ENCODE measurements at regions not wholly inside any gene's neighbourhood (a gene's known extent, or its start where the extent isn't known, plus 50 kb on each side); places are given as distances from the start of the nearest gene placed in this dataset.

- Histone ChIP-seq H3K27me3 (ENCODE audit: control insufficient read depth, insufficient read depth, low read length) (no peaks in the 10 kb centered on the region), H3K36me3 (ENCODE audit: control insufficient read depth, insufficient read depth, low read length) (no peaks in the 10 kb centered on the region), H3K9me3 (ENCODE audit: control insufficient read depth, low read length) (no peaks in the 10 kb centered on the region), H3K9ac (no peak overlapping the region), H3K4me2 (ENCODE audit: low read length) (no peak overlapping the region), H3K4me3 (ENCODE audit: low read depth, low read length) (no peak overlapping the region), H3K79me2 (no peaks in the 10 kb centered on the region), H3K27ac (no peak overlapping the region), H2AFZ (no peak overlapping the region), H3K4me1 (no peaks in the 10 kb centered on the region)
- no peak for TF ChIP-seq CTCF (IDR thresholded peaks at IDR 0.05)
Measured at GRCh38 chr18:43789234-43790000, 512.1 kb upstream of the SYT4 start.

- no peak overlapping the region for H3K4me3 ChIP-seq (ENCODE audit: low read depth, low read length)
- H3K4me1 ChIP-seq, result no peaks in the 10 kb centered on the region
- TF ChIP-seq CTCF (IDR thresholded peaks at IDR 0.05), result no peak
- no peaks in the 10 kb centered on the region for H3K9me3 ChIP-seq (ENCODE audit: control insufficient read depth, low read length)
- H3K4me2 ChIP-seq (ENCODE audit: low read length), result no peak overlapping the region
- no peak overlapping the region for H2AFZ ChIP-seq
- no peaks in the 10 kb centered on the region for H3K27me3 ChIP-seq (ENCODE audit: control insufficient read depth, insufficient read depth, low read length)
- no peaks in the 10 kb centered on the region for H3K79me2 ChIP-seq
- no peak overlapping the region for H3K27ac ChIP-seq
- H3K36me3 ChIP-seq (ENCODE audit: control insufficient read depth, insufficient read depth, low read length), result no peaks in the 10 kb centered on the region
- no peak overlapping the region for H3K9ac ChIP-seq
Measured at GRCh38 chr18:43793910-43794309, 516.6 kb upstream of the SYT4 start.

GRCh38 chr18:43794363-43794762, 517.1 kb upstream of the SYT4 start:
- Histone ChIP-seq H3K79me2 (no peaks in the 10 kb centered on the region), H3K4me3 (ENCODE audit: low read depth, low read length) (no peak overlapping the region), H3K27me3 (ENCODE audit: control insufficient read depth, insufficient read depth, low read length) (no peaks in the 10 kb centered on the region), H3K4me2 (ENCODE audit: low read length) (no peak overlapping the region), H3K9me3 (ENCODE audit: control insufficient read depth, low read length) (no peaks in the 10 kb centered on the region), H3K36me3 (ENCODE audit: control insufficient read depth, insufficient read depth, low read length) (no peaks in the 10 kb centered on the region), H3K4me1 (no peaks in the 10 kb centered on the region), H3K9ac (no peak overlapping the region), H2AFZ (no peak overlapping the region), H3K27ac (no peak overlapping the region)
- TF ChIP-seq CTCF (IDR thresholded peaks at IDR 0.05), result no peak

GRCh38 chr18:43797347-43797746, 520.1 kb upstream of the SYT4 start:
- Histone ChIP-seq H3K36me3 (ENCODE audit: control insufficient read depth, insufficient read depth, low read length) (no peaks in the 10 kb centered on the region), H3K27ac (no peak overlapping the region), H3K9me3 (ENCODE audit: control insufficient read depth, low read length) (no peaks in the 10 kb centered on the region), H3K9ac (no peak overlapping the region), H3K4me2 (ENCODE audit: low read length) (no peak overlapping the region), H3K4me3 (ENCODE audit: low read depth, low read length) (no peak overlapping the region), H2AFZ (no peak overlapping the region), H3K4me1 (no peaks in the 10 kb centered on the region), H3K27me3 (ENCODE audit: control insufficient read depth, insufficient read depth, low read length) (no peaks in the 10 kb centered on the region), H3K79me2 (no peaks in the 10 kb centered on the region)
- TF ChIP-seq CTCF (IDR thresholded peaks at IDR 0.05), result no peak

- no peak overlapping the region for H3K4me2 ChIP-seq (ENCODE audit: low read length)
- no peaks in the 10 kb centered on the region for H3K9me3 ChIP-seq (ENCODE audit: control insufficient read depth, low read length)
- no peaks in the 10 kb centered on the region for H3K27me3 ChIP-seq (ENCODE audit: control insufficient read depth, insufficient read depth, low read length)
- H3K9ac ChIP-seq, result no peak overlapping the region
- H2AFZ ChIP-seq, result no peak overlapping the region
- no peaks in the 10 kb centered on the region for H3K36me3 ChIP-seq (ENCODE audit: control insufficient read depth, insufficient read depth, low read length)
- H3K27ac ChIP-seq, result no peak overlapping the region
- no peak overlapping the region for H3K4me3 ChIP-seq (ENCODE audit: low read depth, low read length)
- H3K79me2 ChIP-seq, result no peaks in the 10 kb centered on the region
- H3K4me1 ChIP-seq, result no peaks in the 10 kb centered on the region
- TF ChIP-seq CTCF (IDR thresholded peaks at IDR 0.05), result no peak
Measured at GRCh38 chr18:43800584-43800983, 523.3 kb upstream of the SYT4 start.
